GM12873 (cell line): ENCODE measurements at regions not wholly inside any gene's neighbourhood (a gene's known extent, or its start where the extent isn't known, plus 50 kb on each side); places are given as distances from the start of the nearest gene placed in this dataset.

Source experiments
- TF ChIP-seq, protein P1 (sequence below): IDR thresholded peaks from 2 replicates; pipeline ENCODE4 v1.5.1; 2012; ENCODE audit warnings: low read depth, mild to moderate bottlenecking, moderate library complexity, low read length, control low read depth; ENCODE audit not compliant: insufficient read depth; ENCODE audit errors: missing control alignments

- TF ChIP-seq, protein P1, sequence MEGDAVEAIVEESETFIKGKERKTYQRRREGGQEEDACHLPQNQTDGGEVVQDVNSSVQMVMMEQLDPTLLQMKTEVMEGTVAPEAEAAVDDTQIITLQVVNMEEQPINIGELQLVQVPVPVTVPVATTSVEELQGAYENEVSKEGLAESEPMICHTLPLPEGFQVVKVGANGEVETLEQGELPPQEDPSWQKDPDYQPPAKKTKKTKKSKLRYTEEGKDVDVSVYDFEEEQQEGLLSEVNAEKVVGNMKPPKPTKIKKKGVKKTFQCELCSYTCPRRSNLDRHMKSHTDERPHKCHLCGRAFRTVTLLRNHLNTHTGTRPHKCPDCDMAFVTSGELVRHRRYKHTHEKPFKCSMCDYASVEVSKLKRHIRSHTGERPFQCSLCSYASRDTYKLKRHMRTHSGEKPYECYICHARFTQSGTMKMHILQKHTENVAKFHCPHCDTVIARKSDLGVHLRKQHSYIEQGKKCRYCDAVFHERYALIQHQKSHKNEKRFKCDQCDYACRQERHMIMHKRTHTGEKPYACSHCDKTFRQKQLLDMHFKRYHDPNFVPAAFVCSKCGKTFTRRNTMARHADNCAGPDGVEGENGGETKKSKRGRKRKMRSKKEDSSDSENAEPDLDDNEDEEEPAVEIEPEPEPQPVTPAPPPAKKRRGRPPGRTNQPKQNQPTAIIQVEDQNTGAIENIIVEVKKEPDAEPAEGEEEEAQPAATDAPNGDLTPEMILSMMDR, result no peak
Measured at GRCh38 chr4:123244137-123244536, 152.5 kb upstream of the SPRY1 start.

DNA sequence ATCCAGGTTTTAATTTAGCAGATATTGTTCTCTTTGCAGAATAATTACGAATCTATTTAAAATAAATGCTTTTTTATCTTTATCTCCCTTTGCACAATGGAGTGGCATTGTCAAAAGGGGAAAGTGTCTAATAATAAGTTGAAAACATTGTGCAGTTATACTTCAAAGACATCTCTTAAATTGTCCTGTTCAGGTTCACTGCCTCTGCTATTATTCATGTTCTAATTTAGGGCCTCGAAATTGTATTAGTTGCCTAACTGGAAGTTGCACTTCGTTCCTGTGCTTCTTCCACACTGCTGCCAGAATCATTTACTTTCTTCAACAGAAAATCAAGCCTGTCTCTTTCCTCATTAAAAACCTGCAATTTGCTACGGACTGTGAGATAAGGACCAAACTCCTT lies 150.5 kb upstream of the SPRY1 start:
- TF ChIP-seq, protein P1, result no peak

GRCh38 chr4:123248085-123248659 lies 148.4 kb upstream of the SPRY1 start:
- TF ChIP-seq, protein P1, result no peak

DNA sequence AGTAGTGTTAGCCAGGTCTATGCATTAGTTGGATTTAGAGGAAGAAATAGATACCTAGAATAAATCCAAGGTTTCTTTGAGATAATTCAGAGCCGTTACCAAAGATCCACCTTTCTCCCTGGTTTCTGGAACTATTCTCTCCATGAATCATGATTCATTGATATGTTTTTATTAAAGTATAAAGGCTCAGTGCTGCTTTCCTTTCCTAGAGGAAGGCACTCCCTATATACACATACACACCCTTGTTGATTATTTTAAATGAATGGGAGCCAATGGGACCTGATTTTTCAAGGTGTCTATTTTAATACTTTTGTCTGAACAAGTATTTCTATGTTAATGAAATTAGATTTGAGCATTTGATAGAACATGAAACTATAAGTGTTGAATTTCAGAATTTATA lies 146.8 kb upstream of the SPRY1 start:
- TF ChIP-seq, protein P1, result no peak

GRCh38 chr4:123250843-123251242 lies 145.8 kb upstream of the SPRY1 start:
- TF ChIP-seq, protein P1, result no peak

DNA sequence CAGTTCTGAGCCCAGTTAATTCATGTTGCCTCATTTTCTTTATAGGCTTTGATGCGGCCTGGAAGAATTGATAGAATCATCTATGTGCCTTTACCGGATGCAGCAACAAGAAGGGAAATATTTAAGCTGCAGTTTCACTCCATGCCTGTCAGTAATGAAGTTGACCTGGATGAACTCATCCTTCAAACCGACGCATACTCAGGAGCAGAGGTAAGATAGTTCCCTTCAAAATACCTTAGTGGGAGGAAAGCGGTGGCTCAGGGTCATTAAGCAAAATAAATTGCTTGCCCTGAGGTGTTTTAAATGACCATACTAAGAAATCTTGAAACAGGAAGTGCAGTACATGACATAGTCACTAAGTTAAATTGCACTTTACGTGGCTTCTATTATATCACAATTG lies 140.6 kb upstream of the SPRY1 start:
- TF ChIP-seq, protein P1, result no peak

DNA sequence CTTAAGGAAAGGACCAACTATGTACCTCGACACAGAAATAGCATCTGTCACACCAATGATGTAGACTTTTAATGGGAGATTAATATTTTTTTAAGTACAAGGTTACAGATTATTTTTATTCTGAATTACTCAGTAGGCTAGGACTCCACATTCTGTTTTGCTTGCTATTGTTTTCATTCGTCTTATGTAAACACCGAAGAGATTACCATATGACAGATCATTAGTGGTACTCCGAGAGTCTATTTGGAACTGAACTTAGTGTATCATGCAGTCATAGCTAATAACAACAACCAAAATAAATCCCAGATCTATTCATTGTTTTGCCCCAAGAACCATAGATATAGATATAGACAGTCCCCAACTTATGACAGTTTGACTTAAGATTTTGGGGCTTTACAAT lies 139.7 kb upstream of the SPRY1 start:
- TF ChIP-seq, protein P1, result no peak
